ENCODE measurements at regions not wholly inside any gene's neighbourhood (a gene's known extent, or its start where the extent isn't known, plus 50 kb on each side); places are given as distances from the start of the nearest gene placed in this dataset.

DNA sequence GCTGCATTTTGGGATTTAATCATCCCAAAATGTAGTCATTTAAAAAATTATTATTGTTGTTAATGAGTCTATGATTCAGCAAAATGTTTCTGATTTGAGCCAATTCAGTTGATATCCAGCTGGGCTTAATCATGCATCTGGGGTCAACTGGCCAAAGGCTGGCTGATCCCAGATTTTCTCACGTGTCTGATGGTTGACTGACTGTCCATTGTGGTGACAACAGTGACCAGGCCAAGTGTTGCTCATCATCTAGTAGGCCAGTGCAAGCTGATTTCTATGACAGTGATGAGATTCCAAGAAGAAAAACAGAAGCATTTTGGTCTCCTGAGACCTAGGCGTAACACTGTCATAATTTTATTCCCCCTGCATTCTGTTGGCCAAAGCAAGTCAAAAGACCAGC is 80.1 kb upstream of the ZC3H11B start:
- Histone ChIP-seq H3K4me1 (ENCODE audit: control insufficient read depth, insufficient read depth, low read length) (no peaks in the 10 kb centered on the region; the same call in 1 of the 2 replicates), H2BK120ac (ENCODE audit: low read depth, low read length) (no peak overlapping the region), H3K9ac (ENCODE audit: low read depth, low read length) (no peak overlapping the region), H3K4ac (ENCODE audit: low read depth, low read length) (no peak overlapping the region), H4K91ac (ENCODE audit: insufficient read depth, low read depth, low read length) (no peak overlapping the region), H3K27me3 (ENCODE audit: control insufficient read depth, insufficient read depth, low read length) (no peaks in the 10 kb centered on the region), H2AFZ (replicated peaks; ENCODE audit: low read length, poor library complexity) (no peak overlapping the region), H3K56ac (ENCODE audit: extremely low read depth, insufficient read depth, low read length) (no peak overlapping the region), H3K36me3 (ENCODE audit: control insufficient read depth, insufficient read depth, low read length) (no peaks in the 10 kb centered on the region), H3K23ac (ENCODE audit: low read depth, low read length) (no peak overlapping the region), H3K4me3 (ENCODE audit: insufficient read depth, low read depth, low read length) (no peak overlapping the region), H2BK5ac (ENCODE audit: low read depth, low read length, poor library complexity, severe bottlenecking) (no peak overlapping the region), H2AK5ac (ENCODE audit: low read depth, low read length) (no peak overlapping the region), H2BK15ac (ENCODE audit: low read depth, low read length) (no peak overlapping the region), H3K4me2 (ENCODE audit: low read depth, low read length) (no peak overlapping the region), H3K9me1 (ENCODE audit: insufficient read depth, low read length) (no peaks in the 10 kb centered on the region), H4K20me1 (ENCODE audit: insufficient read depth, low read length) (no peaks in the 10 kb centered on the region), H2BK20ac (ENCODE audit: low read depth, low read length) (no peak overlapping the region), H3K18ac (ENCODE audit: low read depth, low read length) (no peak overlapping the region), H3K79me1 (ENCODE audit: low read depth in 1 of 2, low read length in 2 of 2) (no peaks in the 10 kb centered on the region), H2AK9ac (replicated peaks; ENCODE audit: low read depth, low read length, poor library complexity) (no peak overlapping the region), H3K27ac (ENCODE audit: insufficient read depth, low read length) (no peak overlapping the region), H4K5ac (ENCODE audit: low read depth, low read length) (no peak overlapping the region), H3K9me3 (ENCODE audit: control insufficient read depth, insufficient read depth, low read length) (no peaks in the 10 kb centered on the region), H4K8ac (ENCODE audit: low read depth in 2 of 2, low read length in 2 of 2) (no peak overlapping the region), H3K14ac (replicated peaks; ENCODE audit: low read depth, low read length) (no peak overlapping the region)
- peak; percentile 4 for DNase-seq
- no TSS peak for BruUV-seq (replicated peaks)
- dilution Hi-C loops (cut with HindIII; ENCODE audit: low sequenced_read_pairs, unreplicated experiment) (no loop called here), intact Hi-C loops (cut with micrococcal nuclease) (no loop called here), in situ Hi-C loops (cut with MboI; ENCODE audit: low sequenced_read_pairs) (no loop called here)
- no peak for TF ChIP-seq SMC3 (IDR thresholded peaks at IDR 0.05; ENCODE audit: low read depth, low read length)
- TF ChIP-seq, protein P1, sequence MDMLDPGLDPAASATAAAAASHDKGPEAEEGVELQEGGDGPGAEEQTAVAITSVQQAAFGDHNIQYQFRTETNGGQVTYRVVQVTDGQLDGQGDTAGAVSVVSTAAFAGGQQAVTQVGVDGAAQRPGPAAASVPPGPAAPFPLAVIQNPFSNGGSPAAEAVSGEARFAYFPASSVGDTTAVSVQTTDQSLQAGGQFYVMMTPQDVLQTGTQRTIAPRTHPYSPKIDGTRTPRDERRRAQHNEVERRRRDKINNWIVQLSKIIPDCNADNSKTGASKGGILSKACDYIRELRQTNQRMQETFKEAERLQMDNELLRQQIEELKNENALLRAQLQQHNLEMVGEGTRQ (IDR thresholded peaks at IDR 0.05; ENCODE audit: low read depth, low read length) = no peak
- TF ChIP-seq BHLHE40 (IDR thresholded peaks at IDR 0.05; ENCODE audit: low read depth, low read length) = no peak
- no peak for TF ChIP-seq POLR2A (IDR thresholded peaks at IDR 0.05; ENCODE audit: low read depth, low read length)
- no peak for TF ChIP-seq RAD21 (IDR thresholded peaks at IDR 0.05; ENCODE audit: low read length)
- TF ChIP-seq, protein P2, sequence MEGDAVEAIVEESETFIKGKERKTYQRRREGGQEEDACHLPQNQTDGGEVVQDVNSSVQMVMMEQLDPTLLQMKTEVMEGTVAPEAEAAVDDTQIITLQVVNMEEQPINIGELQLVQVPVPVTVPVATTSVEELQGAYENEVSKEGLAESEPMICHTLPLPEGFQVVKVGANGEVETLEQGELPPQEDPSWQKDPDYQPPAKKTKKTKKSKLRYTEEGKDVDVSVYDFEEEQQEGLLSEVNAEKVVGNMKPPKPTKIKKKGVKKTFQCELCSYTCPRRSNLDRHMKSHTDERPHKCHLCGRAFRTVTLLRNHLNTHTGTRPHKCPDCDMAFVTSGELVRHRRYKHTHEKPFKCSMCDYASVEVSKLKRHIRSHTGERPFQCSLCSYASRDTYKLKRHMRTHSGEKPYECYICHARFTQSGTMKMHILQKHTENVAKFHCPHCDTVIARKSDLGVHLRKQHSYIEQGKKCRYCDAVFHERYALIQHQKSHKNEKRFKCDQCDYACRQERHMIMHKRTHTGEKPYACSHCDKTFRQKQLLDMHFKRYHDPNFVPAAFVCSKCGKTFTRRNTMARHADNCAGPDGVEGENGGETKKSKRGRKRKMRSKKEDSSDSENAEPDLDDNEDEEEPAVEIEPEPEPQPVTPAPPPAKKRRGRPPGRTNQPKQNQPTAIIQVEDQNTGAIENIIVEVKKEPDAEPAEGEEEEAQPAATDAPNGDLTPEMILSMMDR (conservative IDR thresholded peaks at IDR 0.05; ENCODE audit: low read depth, low read length) = no peak
- TF ChIP-seq MAZ (IDR thresholded peaks at IDR 0.05; ENCODE audit: borderline replicate concordance, low read depth, low read length) = no peak
- no peak for TF ChIP-seq NFE2L2 (IDR thresholded peaks at IDR 0.05; ENCODE audit: low read depth, low read length)
- no peak for TF ChIP-seq MAFK (IDR thresholded peaks at IDR 0.05; ENCODE audit: low read depth, low read length)
- no peak for TF ChIP-seq CEBPB (IDR thresholded peaks at IDR 0.05; ENCODE audit: low read depth, low read length)
- no peak for TF ChIP-seq RCOR1 (IDR thresholded peaks at IDR 0.05; ENCODE audit: insufficient replicate concordance, low read length)
- no peak for TF ChIP-seq FOS (IDR thresholded peaks at IDR 0.05; ENCODE audit: low read depth, low read length)
- TF ChIP-seq, protein P3, sequence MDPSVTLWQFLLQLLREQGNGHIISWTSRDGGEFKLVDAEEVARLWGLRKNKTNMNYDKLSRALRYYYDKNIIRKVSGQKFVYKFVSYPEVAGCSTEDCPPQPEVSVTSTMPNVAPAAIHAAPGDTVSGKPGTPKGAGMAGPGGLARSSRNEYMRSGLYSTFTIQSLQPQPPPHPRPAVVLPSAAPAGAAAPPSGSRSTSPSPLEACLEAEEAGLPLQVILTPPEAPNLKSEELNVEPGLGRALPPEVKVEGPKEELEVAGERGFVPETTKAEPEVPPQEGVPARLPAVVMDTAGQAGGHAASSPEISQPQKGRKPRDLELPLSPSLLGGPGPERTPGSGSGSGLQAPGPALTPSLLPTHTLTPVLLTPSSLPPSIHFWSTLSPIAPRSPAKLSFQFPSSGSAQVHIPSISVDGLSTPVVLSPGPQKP (IDR thresholded peaks at IDR 0.05; ENCODE audit: borderline replicate concordance, low read depth, low read length) = no peak
- no peak for TF ChIP-seq RFX5 (IDR thresholded peaks at IDR 0.05; ENCODE audit: low read depth, low read length)
- TF ChIP-seq CHD1 (IDR thresholded peaks at IDR 0.05; ENCODE audit: low read depth, low read length) = no peak
- TF ChIP-seq MXI1 (IDR thresholded peaks at IDR 0.05; ENCODE audit: borderline replicate concordance, low read depth, low read length) = no peak
- ATAC-seq (ENCODE audit: low read depth) = no peak
- POLR2A ChIA-PET (ENCODE audit: unreplicated experiment) = no interaction called here
- WGBS, 2 experiments (ENCODE audit: extremely low coverage in 2 of 2, insufficient read length in 1 of 2) = no CpG with 5 or more reads among the region's 2 CpGs
- CTCF ChIA-PET = no interaction called here
